ENCODE measurements at regions not wholly inside any gene's neighbourhood (a gene's known extent, or its start where the extent isn't known, plus 50 kb on each side); places are given as distances from the start of the nearest gene placed in this dataset.
"Not testable (repeated sequence)": the region's sequence is repeated elsewhere in the genome, so short reads cannot be mapped to it uniquely, and the experiment has no call there.

DNA sequence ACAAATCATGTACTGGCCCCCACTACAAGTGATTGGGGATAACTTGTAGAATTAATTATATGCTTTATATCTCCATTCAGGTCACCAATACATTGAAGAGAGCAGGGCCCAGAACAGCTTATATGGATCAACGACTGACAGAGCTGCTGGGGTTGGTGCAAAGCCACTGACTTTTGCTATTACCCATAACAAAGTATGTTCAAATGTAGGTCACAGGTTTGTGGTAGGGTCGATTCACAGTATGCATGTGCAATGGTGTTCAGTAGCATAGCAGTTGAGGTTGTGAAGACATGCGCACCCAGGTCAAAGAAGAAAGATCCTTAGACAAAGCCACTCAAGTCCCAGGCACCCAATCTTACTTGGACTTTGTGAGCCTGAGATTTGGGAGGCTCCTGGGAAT, 110.6 kb downstream of the NBPF8 start:
- CTCF ChIA-PET; H3K14ac ChIP-seq (replicated peaks; ENCODE audit: low read depth, low read length); H4K8ac ChIP-seq (ENCODE audit: low read depth in 2 of 2, low read length in 2 of 2); H3K4me1 ChIP-seq (ENCODE audit: control insufficient read depth, insufficient read depth, low read length); H3K36me3 ChIP-seq (ENCODE audit: control insufficient read depth, insufficient read depth, low read length); H2AK5ac ChIP-seq (ENCODE audit: low read depth, low read length); H4K91ac ChIP-seq (ENCODE audit: insufficient read depth, low read depth, low read length); H3K27me3 ChIP-seq (ENCODE audit: control insufficient read depth, insufficient read depth, low read length); H4K5ac ChIP-seq (ENCODE audit: low read depth, low read length); H3K9me3 ChIP-seq (ENCODE audit: control insufficient read depth, insufficient read depth, low read length); ATAC-seq (ENCODE audit: low read depth); H3K9me1 ChIP-seq (ENCODE audit: insufficient read depth, low read length); H3K4ac ChIP-seq (ENCODE audit: low read depth, low read length); H3K18ac ChIP-seq (ENCODE audit: low read depth, low read length); H2BK15ac ChIP-seq (ENCODE audit: low read depth, low read length); BruUV-seq (replicated peaks); H4K20me1 ChIP-seq (ENCODE audit: insufficient read depth, low read length); H3K4me3 ChIP-seq (ENCODE audit: insufficient read depth, low read depth, low read length); in situ Hi-C loops (cut with MboI; ENCODE audit: low sequenced_read_pairs); H2BK5ac ChIP-seq (ENCODE audit: low read depth, low read length, poor library complexity, severe bottlenecking); H3K23ac ChIP-seq (ENCODE audit: low read depth, low read length); intact Hi-C loops (cut with micrococcal nuclease); H3K9ac ChIP-seq (ENCODE audit: low read depth, low read length); H3K27ac ChIP-seq (ENCODE audit: insufficient read depth, low read length); POLR2A ChIA-PET (ENCODE audit: unreplicated experiment); dilution Hi-C loops (cut with HindIII; ENCODE audit: low sequenced_read_pairs, unreplicated experiment); H2AK9ac ChIP-seq (replicated peaks; ENCODE audit: low read depth, low read length, poor library complexity); H3K79me1 ChIP-seq (ENCODE audit: low read depth in 1 of 2, low read length in 2 of 2); H3K56ac ChIP-seq (ENCODE audit: extremely low read depth, insufficient read depth, low read length); H2AFZ ChIP-seq (replicated peaks; ENCODE audit: low read length, poor library complexity); H3K4me2 ChIP-seq (ENCODE audit: low read depth, low read length); DNase-seq: not testable (repeated sequence)
- WGBS, 2 experiments (ENCODE audit: extremely low coverage in 2 of 2, insufficient read length in 1 of 2) = no CpG with 5 or more reads among the region's 3 CpGs
- H2BK120ac ChIP-seq (ENCODE audit: low read depth, low read length) = peak overlapping the region; percentile 32; the same call in 1 of the 2 replicates
- H2BK20ac ChIP-seq (ENCODE audit: low read depth, low read length) = 0 out of 2 replicates have a peak overlapping the region, but pooled peaks have one; percentile 24

DNA sequence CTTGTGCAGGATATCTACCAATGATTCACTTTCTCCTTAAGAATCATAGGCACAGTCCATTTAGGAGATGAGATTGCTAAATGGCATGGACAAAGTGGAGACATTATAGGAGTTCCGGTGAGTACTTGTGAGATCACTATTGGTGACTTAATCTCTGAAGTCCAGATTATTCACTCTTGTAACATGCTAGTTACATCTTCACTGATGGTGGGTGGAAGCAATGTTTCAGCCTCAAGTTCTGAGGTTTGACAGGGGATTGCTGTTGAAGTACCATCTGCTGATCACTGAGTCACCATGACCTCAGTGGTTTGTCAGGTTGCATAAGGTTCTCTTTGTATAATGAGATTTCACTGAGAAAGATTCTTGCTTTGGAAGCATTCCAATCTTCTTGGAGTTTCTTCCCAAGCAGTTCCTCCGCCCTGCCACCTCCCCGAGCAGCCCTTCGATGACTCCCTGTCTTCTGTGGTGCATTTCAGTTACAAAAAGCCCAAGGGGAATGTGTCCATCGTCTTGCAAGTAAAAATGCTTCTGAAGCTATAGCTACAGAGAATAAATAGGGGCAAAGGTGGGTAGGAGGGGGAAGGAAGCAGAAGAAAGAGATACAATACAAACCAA, 114.7 kb downstream of the NBPF8 start:
- WGBS, 2 experiments (ENCODE audit: extremely low coverage in 2 of 2, insufficient read length in 1 of 2) = no CpG with 5 or more reads among the region's 5 CpGs
- H4K8ac ChIP-seq (ENCODE audit: low read depth in 2 of 2, low read length in 2 of 2); DNase-seq; H3K4me3 ChIP-seq (ENCODE audit: insufficient read depth, low read depth, low read length); H4K5ac ChIP-seq (ENCODE audit: low read depth, low read length); H3K56ac ChIP-seq (ENCODE audit: extremely low read depth, insufficient read depth, low read length); POLR2A ChIA-PET (ENCODE audit: unreplicated experiment); H2BK5ac ChIP-seq (ENCODE audit: low read depth, low read length, poor library complexity, severe bottlenecking); H2AFZ ChIP-seq (replicated peaks; ENCODE audit: low read length, poor library complexity); H3K4ac ChIP-seq (ENCODE audit: low read depth, low read length); BruUV-seq (replicated peaks); in situ Hi-C loops (cut with MboI; ENCODE audit: low sequenced_read_pairs); H3K9me1 ChIP-seq (ENCODE audit: insufficient read depth, low read length); CTCF ChIA-PET; H3K27ac ChIP-seq (ENCODE audit: insufficient read depth, low read length); H3K9me3 ChIP-seq (ENCODE audit: control insufficient read depth, insufficient read depth, low read length); H3K4me2 ChIP-seq (ENCODE audit: low read depth, low read length); H4K20me1 ChIP-seq (ENCODE audit: insufficient read depth, low read length); intact Hi-C loops (cut with micrococcal nuclease); H2AK9ac ChIP-seq (replicated peaks; ENCODE audit: low read depth, low read length, poor library complexity); H3K18ac ChIP-seq (ENCODE audit: low read depth, low read length); dilution Hi-C loops (cut with HindIII; ENCODE audit: low sequenced_read_pairs, unreplicated experiment); H3K36me3 ChIP-seq (ENCODE audit: control insufficient read depth, insufficient read depth, low read length); H3K79me1 ChIP-seq (ENCODE audit: low read depth in 1 of 2, low read length in 2 of 2); H3K27me3 ChIP-seq (ENCODE audit: control insufficient read depth, insufficient read depth, low read length); H2BK20ac ChIP-seq (ENCODE audit: low read depth, low read length); H2BK15ac ChIP-seq (ENCODE audit: low read depth, low read length); H2AK5ac ChIP-seq (ENCODE audit: low read depth, low read length); H3K14ac ChIP-seq (replicated peaks; ENCODE audit: low read depth, low read length); H3K9ac ChIP-seq (ENCODE audit: low read depth, low read length); H2BK120ac ChIP-seq (ENCODE audit: low read depth, low read length); H3K4me1 ChIP-seq (ENCODE audit: control insufficient read depth, insufficient read depth, low read length); H4K91ac ChIP-seq (ENCODE audit: insufficient read depth, low read depth, low read length); H3K23ac ChIP-seq (ENCODE audit: low read depth, low read length): not testable (repeated sequence)
- peak; percentile 86 for ATAC-seq (ENCODE audit: low read depth)

Data from IMR-90 (cell line).